22Rv1 (cell line): ENCODE measurements at regions not wholly inside any gene's neighbourhood (a gene's known extent, or its start where the extent isn't known, plus 50 kb on each side); places are given as distances from the start of the nearest gene placed in this dataset.

Experiments
- CTCF ChIP-seq: fragments of 450-650 bp; IDR thresholded peaks from 2 replicates; pipeline ENCODE4 v1.5.1; 2017; ENCODE audit warnings: mild to moderate bottlenecking
- ZFX ChIP-seq: fragments of 450-650 bp; IDR thresholded peaks from 2 replicates; pipeline ENCODE4 v1.6.1; 2017; ENCODE audit warnings: antibody characterized with exemption, borderline replicate concordance

GRCh38 chr18:34511879-34512278, 198.2 kb upstream of the DTNA start:
- TF ChIP-seq ZFX (no peak), CTCF (no peak)
